Esophagus (tissue), 2 donors: ENCODE measurements at regions not wholly inside any gene's neighbourhood (a gene's known extent, or its start where the extent isn't known, plus 50 kb on each side); places are given as distances from the start of the nearest gene placed in this dataset.

Source experiments
- H3K27ac ChIP-seq, 2 donors: one replicate each; pipeline ENCODE4 v1.5.1; 2013; ENCODE audit warnings: low read depth in 2 of 2, mild to moderate bottlenecking in 2 of 2, inconsistent platforms in 1 of 2, low read length in 1 of 2, moderate library complexity in 1 of 2
- H3K27me3 ChIP-seq, 2 donors: one replicate each; pipeline ENCODE4 v1.6.1; 2013; ENCODE audit warnings: low read length in 2 of 2, control low read depth in 1 of 2, mild to moderate bottlenecking in 1 of 2; ENCODE audit not compliant: insufficient read depth in 2 of 2, control insufficient read depth in 1 of 2
- H3K36me3 ChIP-seq, 2 donors: one replicate each; pipeline ENCODE4 v1.6.1; 2013; ENCODE audit warnings: low read length in 1 of 2; ENCODE audit not compliant: control insufficient read depth in 2 of 2, insufficient read depth in 2 of 2
- H3K4me1 ChIP-seq, 2 donors: one replicate each; pipeline ENCODE4 v1.6.1; 2013; ENCODE audit warnings: low read length in 1 of 2; ENCODE audit not compliant: control insufficient read depth in 2 of 2, insufficient read depth in 2 of 2
- H3K4me3 ChIP-seq, 2 donors: one replicate each; pipeline ENCODE4 v1.5.1; 2013; ENCODE audit warnings: low read length in 2 of 2, mild to moderate bottlenecking in 2 of 2, low read depth in 1 of 2, moderate library complexity in 1 of 2
- H3K9me3 ChIP-seq, 2 donors: one replicate each; pipeline ENCODE4 v1.6.1; 2013; ENCODE audit warnings: mild to moderate bottlenecking in 2 of 2, low read depth in 1 of 2, low read length in 1 of 2, moderate library complexity in 1 of 2; ENCODE audit not compliant: control insufficient read depth in 2 of 2, insufficient read depth in 1 of 2
- WGBS, 2 donors: extraction: QIAGEN DNeasy Blood & Tissue Kit; methylation state at CpG; one replicate each; pipeline ENCODE4 v1.1.7; 2013; 5-methylcytosine and 5-hydroxymethylcytosine counted together
- donor health status: healthy with polysubstance abuse.
- donor health status: Bipolar disorder and iron deficiency.

DNA sequence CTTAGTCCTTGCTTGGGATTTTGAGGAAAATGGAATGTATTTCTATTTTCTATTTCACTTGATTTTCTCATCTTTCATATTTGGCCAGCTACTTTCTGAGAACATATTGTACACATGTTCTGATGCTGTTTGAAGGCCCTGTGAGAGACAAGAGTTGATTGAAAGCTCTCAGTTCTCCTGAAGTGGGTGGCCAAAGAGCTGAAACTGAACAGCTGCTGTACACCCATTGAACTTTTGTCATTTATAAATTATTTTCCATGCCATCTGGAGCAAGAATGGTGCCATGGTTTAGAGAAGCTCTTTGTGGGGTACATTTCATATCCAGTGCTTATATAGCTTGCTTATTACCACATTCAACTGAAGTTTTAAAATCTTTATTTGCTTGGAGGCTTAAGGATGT lies 298.3 kb downstream of the PRL start:
- H3K4me3 ChIP-seq, result no peak overlapping the region
- no peak overlapping the region for H3K27ac ChIP-seq
- no peaks in the 10 kb centered on the region for H3K4me1 ChIP-seq
- H3K27me3 ChIP-seq, result no peaks in the 10 kb centered on the region
- H3K9me3 ChIP-seq, result no peaks in the 10 kb centered on the region
- no peaks in the 10 kb centered on the region for H3K36me3 ChIP-seq

GRCh38 chr6:21999012-21999528 lies 297.8 kb downstream of the PRL start:
- WGBS, 2 donors, result 48 to 51% methylated on average over 6 of the region's 6 CpGs
- Histone ChIP-seq H3K36me3 (no peaks in the 10 kb centered on the region), H3K4me3 (no peak overlapping the region), H3K27me3 (no peaks in the 10 kb centered on the region), H3K4me1 (no peaks in the 10 kb centered on the region), H3K27ac (no peak overlapping the region), H3K9me3 (no peaks in the 10 kb centered on the region)

- WGBS, 2 donors, result 45 to 87% methylated on average over 1 of the region's 1 CpG
- H3K27ac ChIP-seq, result no peak overlapping the region
These were observed 297.1 kb downstream of the PRL start for GRCh38 chr6:21999741-22000140.

GRCh38 chr6:22001396-22002027 lies 295.3 kb downstream of the PRL start:
- WGBS, 2 donors, result 32 to 53% methylated on average over 2 of the region's 2 CpGs
- Histone ChIP-seq H3K27ac (no peak overlapping the region), H3K36me3 (no peaks in the 10 kb centered on the region), H3K4me3 (no peak overlapping the region), H3K9me3 (no peaks in the 10 kb centered on the region), H3K4me1 (no peaks in the 10 kb centered on the region), H3K27me3 (no peaks in the 10 kb centered on the region)

More at GRCh38 chr6:21999741-22000140, 297.1 kb downstream of the PRL start:
- H3K4me1 ChIP-seq, result no peaks in the 10 kb centered on the region
- H3K9me3 ChIP-seq, result no peaks in the 10 kb centered on the region
- H3K4me3 ChIP-seq, result no peak overlapping the region
- no peaks in the 10 kb centered on the region for H3K27me3 ChIP-seq
- H3K36me3 ChIP-seq, result no peaks in the 10 kb centered on the region

GRCh38 chr6:22003287-22003686 lies 293.5 kb downstream of the PRL start:
- no peaks in the 10 kb centered on the region for H3K36me3 ChIP-seq
- no peaks in the 10 kb centered on the region for H3K27me3 ChIP-seq
- H3K4me1 ChIP-seq, result no peaks in the 10 kb centered on the region
- H3K9me3 ChIP-seq, result no peaks in the 10 kb centered on the region
- H3K4me3 ChIP-seq, result no peak overlapping the region
- no peak overlapping the region for H3K27ac ChIP-seq
- WGBS, 2 donors, result 65 to 70% methylated on average over 3 of the region's 3 CpGs

GRCh38 chr6:22006795-22007194 lies 290.0 kb downstream of the PRL start:
- 79 to 90% methylated on average over 3 of the region's 3 CpGs for WGBS, 2 donors
- no peaks in the 10 kb centered on the region for H3K4me1 ChIP-seq
- H3K27me3 ChIP-seq, result no peaks in the 10 kb centered on the region
- no peaks in the 10 kb centered on the region for H3K9me3 ChIP-seq
- H3K36me3 ChIP-seq, result no peaks in the 10 kb centered on the region
- H3K27ac ChIP-seq, result no peak overlapping the region
- no peak overlapping the region for H3K4me3 ChIP-seq

GRCh38 chr6:22007469-22007868 lies 289.4 kb downstream of the PRL start:
- WGBS, 2 donors, result 71 to 79% methylated on average over 3 of the region's 3 CpGs
- no peak overlapping the region for H3K27ac ChIP-seq
- no peaks in the 10 kb centered on the region for H3K36me3 ChIP-seq
- H3K9me3 ChIP-seq, result no peaks in the 10 kb centered on the region
- no peak overlapping the region for H3K4me3 ChIP-seq
- H3K27me3 ChIP-seq, result no peaks in the 10 kb centered on the region
- no peaks in the 10 kb centered on the region for H3K4me1 ChIP-seq

DNA sequence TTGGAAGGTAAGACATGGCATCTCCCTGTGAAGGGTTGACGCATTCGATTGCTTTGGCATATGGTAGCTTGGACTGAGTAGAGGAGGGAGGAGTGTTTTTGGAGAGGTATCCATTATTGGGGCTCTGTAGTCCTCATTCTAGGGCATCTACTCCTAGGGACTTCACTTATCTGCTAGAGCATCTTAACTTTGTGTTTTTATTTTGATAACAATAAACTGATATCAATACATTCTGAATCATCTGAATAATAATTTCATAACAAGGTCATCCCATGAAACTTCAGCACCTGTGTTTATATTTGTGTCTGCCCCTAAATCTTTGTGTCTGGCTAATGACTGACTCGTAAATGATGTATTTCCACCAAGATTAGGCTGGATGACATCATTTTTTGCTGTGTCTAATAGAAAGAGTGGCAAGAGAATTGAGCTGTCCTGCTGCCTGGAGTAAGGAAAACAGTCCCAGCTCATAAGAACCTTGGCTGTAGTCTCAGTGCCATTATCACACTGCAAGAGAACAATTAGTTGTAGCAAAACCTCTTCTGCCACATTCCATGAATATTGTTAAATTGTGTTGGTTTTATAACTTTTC lies 288.5 kb downstream of the PRL start:
- H3K27ac ChIP-seq, result no peak overlapping the region
- no peaks in the 10 kb centered on the region for H3K27me3 ChIP-seq
- WGBS, 2 donors, result 83 to 88% methylated on average over 3 of the region's 3 CpGs
- H3K4me1 ChIP-seq, result no peaks in the 10 kb centered on the region
- no peaks in the 10 kb centered on the region for H3K9me3 ChIP-seq
- H3K4me3 ChIP-seq, result no peak overlapping the region
- no peaks in the 10 kb centered on the region for H3K36me3 ChIP-seq

DNA sequence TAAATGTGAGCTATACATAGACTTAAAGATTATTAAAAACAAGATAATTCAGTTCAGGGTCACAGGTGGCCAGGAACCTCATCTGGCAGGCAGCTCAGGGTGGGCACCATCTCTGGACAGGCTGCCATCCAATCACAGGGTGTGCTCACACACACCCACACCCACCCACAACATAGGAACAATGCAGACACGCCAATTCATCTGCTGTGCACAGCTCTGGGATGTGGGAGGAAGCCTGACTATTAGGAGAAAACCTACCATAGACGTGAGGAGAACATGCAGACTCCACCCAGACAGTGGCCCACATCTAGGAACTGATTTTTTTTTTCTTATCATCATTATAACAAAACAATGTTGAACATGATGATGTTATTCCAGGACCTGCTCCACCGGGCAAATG lies 286.7 kb downstream of the PRL start:
- H3K27ac ChIP-seq, result no peak overlapping the region
- WGBS, 2 donors, result 81 to 82% methylated on average over 3 of the region's 3 CpGs
- no peaks in the 10 kb centered on the region for H3K36me3 ChIP-seq
- no peaks in the 10 kb centered on the region for H3K27me3 ChIP-seq
- H3K9me3 ChIP-seq, result no peaks in the 10 kb centered on the region
- no peaks in the 10 kb centered on the region for H3K4me1 ChIP-seq
- H3K4me3 ChIP-seq, result no peak overlapping the region

- H3K9me3 ChIP-seq, result no peaks in the 10 kb centered on the region
- WGBS, 2 donors, result 84 to 89% methylated on average over 7 of the region's 7 CpGs
- H3K27me3 ChIP-seq, result no peaks in the 10 kb centered on the region
- no peaks in the 10 kb centered on the region for H3K4me1 ChIP-seq
- no peak overlapping the region for H3K4me3 ChIP-seq
- no peaks in the 10 kb centered on the region for H3K36me3 ChIP-seq
- no peak overlapping the region for H3K27ac ChIP-seq
These were observed 281.6 kb downstream of the PRL start for GRCh38 chr6:22015216-22015615.
